ENCODE measurements at regions not wholly inside any gene's neighbourhood (a gene's known extent, or its start where the extent isn't known, plus 50 kb on each side); places are given as distances from the start of the nearest gene placed in this dataset.
"Not testable (repeated sequence)": the region's sequence is repeated elsewhere in the genome, so short reads cannot be mapped to it uniquely, and the experiment has no call there.

- no peak for DNase-seq (ENCODE audit: low read depth)
These were observed 88.9 kb downstream of the MOGAT1 start for GRCh38 chr2:222760301-222760897.

- no peak for DNase-seq (ENCODE audit: low read depth)
These were observed 90.4 kb downstream of the MOGAT1 start for GRCh38 chr2:222761888-222762287.

- no peak for DNase-seq (ENCODE audit: low read depth)
These were observed 90.9 kb downstream of the MOGAT1 start for GRCh38 chr2:222762342-222762741.

- DNase-seq (ENCODE audit: low read depth) = not testable (repeated sequence)
These were observed 94.4 kb downstream of the MOGAT1 start for GRCh38 chr2:222765883-222766282.

- DNase-seq (ENCODE audit: low read depth) = not testable (repeated sequence)
These were observed 92.8 kb upstream of the ACSL3 start for GRCh38 chr2:222768019-222768418.

GRCh38 chr2:222769446-222769845 lies 91.4 kb upstream of the ACSL3 start:
- DNase-seq (ENCODE audit: low read depth) = no peak

- no peak for DNase-seq (ENCODE audit: low read depth)
These were observed 90.9 kb upstream of the ACSL3 start for GRCh38 chr2:222769941-222770340.

GRCh38 chr2:222771832-222772231 lies 89.0 kb upstream of the ACSL3 start:
- no peak for DNase-seq (ENCODE audit: low read depth)

GRCh38 chr2:222774941-222775340 lies 85.9 kb upstream of the ACSL3 start:
- DNase-seq (ENCODE audit: low read depth) = no peak

- no peak for DNase-seq (ENCODE audit: low read depth)
These were observed 84.0 kb upstream of the ACSL3 start for GRCh38 chr2:222776792-222777191.

- no peak for DNase-seq (ENCODE audit: low read depth)
These were observed 82.4 kb upstream of the ACSL3 start for GRCh38 chr2:222778400-222778799.

- DNase-seq (ENCODE audit: low read depth) = no peak
These were observed 81.5 kb upstream of the ACSL3 start for GRCh38 chr2:222779145-222779832.

- DNase-seq (ENCODE audit: low read depth) = no peak
These were observed 80.8 kb upstream of the ACSL3 start for GRCh38 chr2:222780051-222780450.

GRCh38 chr2:222782201-222782730 lies 78.6 kb upstream of the ACSL3 start:
- peak; percentile 32 for DNase-seq (ENCODE audit: low read depth)

GRCh38 chr2:222783592-222783991 lies 77.2 kb upstream of the ACSL3 start:
- DNase-seq (ENCODE audit: low read depth) = no peak

- DNase-seq (ENCODE audit: low read depth) = no peak
These were observed 69.9 kb upstream of the ACSL3 start for GRCh38 chr2:222790932-222791331.

GRCh38 chr2:222792001-222792611 lies 68.7 kb upstream of the ACSL3 start:
- peak; percentile 43 for DNase-seq (ENCODE audit: low read depth)

- no peak for DNase-seq (ENCODE audit: low read depth)
These were observed 66.0 kb upstream of the ACSL3 start for GRCh38 chr2:222794585-222795449.

- no peak for DNase-seq (ENCODE audit: low read depth)
These were observed 65.1 kb upstream of the ACSL3 start for GRCh38 chr2:222795450-222796357.

GRCh38 chr2:222796413-222797103 lies 64.3 kb upstream of the ACSL3 start:
- peak; percentile 31 for DNase-seq (ENCODE audit: low read depth)

All from LHCN-M2 (cell line).